K562 (cell line): ENCODE measurements at regions not wholly inside any gene's neighbourhood (a gene's known extent, or its start where the extent isn't known, plus 50 kb on each side); places are given as distances from the start of the nearest gene placed in this dataset.

ENCODE experiments used
- ATAC-seq: fragments of 200-7000 bp; cut with Tn5 transposase; 3 replicates; pipeline ENCODE4 v1.9.1; 2020; ENCODE audit warnings: moderate library complexity
- BruUV-seq: library from RNA; stranded (reverse); fragments of 400-500 nt; replicated peaks from 2 replicates; lab custom pipeline; 2021; lab: Mats Ljungman, UMichigan
- CTCF ChIA-PET: fragments of 300-600 bp; formaldehyde crosslinking; extraction: SDS; loops from one replicate; lab custom pipeline; 2021; ENCODE audit warnings: low intra/inter-chr PET ratio; lab: Yijun Ruan, JAX
- POLR2A ChIA-PET: fragments of 300-600, 350-650 bp; sonication (Branson Sonifier 250); formaldehyde crosslinking; extraction: SDS; loops from one replicate; lab custom pipeline; 2021; ENCODE audit warnings: antibody characterized with exemption, inconsistent platforms; lab: Yijun Ruan, JAX
- DNase-seq, 4 experiments: peaks; one replicate each; pipeline versions ENCODE4 v3.0.0 to v3.0.0-alpha.2; 2011 to 2018; ENCODE audit warnings: low spot score in 3 of 4, mixed read lengths in 3 of 4; ENCODE audit errors: extremely low read depth in 1 of 4
- FAIRE-seq: peaks from 2 replicates; lab custom pipeline; 2011; peaks lifted over from hg19 to GRCh38; lab: Jason Lieb, UNC
- H2AFZ ChIP-seq: 2 replicates; pipeline ENCODE4 v1.6.0; 2011; ENCODE audit warnings: low read depth, low read length, control low read depth, inconsistent platforms
- H3K27ac ChIP-seq: fragments of 200-600 bp; 3 replicates; pipeline ENCODE4 v1.8.0; 2011; ENCODE audit warnings: low read depth, mild to moderate bottlenecking, control low read depth, inconsistent platforms, low read length, moderate library complexity, mixed read lengths; ENCODE audit errors: extremely low read depth
- H3K27me3 ChIP-seq, 2 experiments: fragments of 300-600 bp in 1 of 2; 2 replicates in 1 of 2; 3 replicates in 1 of 2; pipeline versions ENCODE4 v1.6.0 to v1.8.0; 2011; ENCODE audit warnings: inconsistent platforms in 2 of 2, low read length in 2 of 2, mild to moderate bottlenecking in 1 of 2, mixed read lengths in 1 of 2, moderate library complexity in 1 of 2; ENCODE audit not compliant: control insufficient read depth in 2 of 2, insufficient read depth in 2 of 2
- H3K36me3 ChIP-seq: fragments of 300-600 bp; 3 replicates; pipeline ENCODE4 v1.8.0; 2011; ENCODE audit warnings: mild to moderate bottlenecking, low read length, inconsistent platforms; ENCODE audit not compliant: control insufficient read depth, insufficient read depth
- H3K4me1 ChIP-seq, 2 experiments: fragments of 200-600 bp in 1 of 2; replicated peaks in 1 of 2; 2 replicates in 1 of 2; 3 replicates in 1 of 2; pipeline versions ENCODE4 v1.5.1 to v1.8.0; 2011; ENCODE audit warnings: inconsistent platforms in 2 of 2, low read length in 2 of 2, mild to moderate bottlenecking in 1 of 2, mixed read lengths in 1 of 2, moderate library complexity in 1 of 2; ENCODE audit not compliant: control insufficient read depth in 2 of 2, insufficient read depth in 2 of 2
- H3K4me2 ChIP-seq: 2 replicates; pipeline ENCODE4 v1.6.1; 2011; ENCODE audit warnings: low read length, control low read depth, inconsistent platforms, mixed read lengths; ENCODE audit not compliant: insufficient read depth
- H3K4me3 ChIP-seq: fragments of 200-600 bp; sonication (generic), shearing (Covaris generic); 2 replicates; pipeline ENCODE4 v1.5.1; 2016; ENCODE audit warnings: control low read depth, inconsistent platforms
- H3K79me2 ChIP-seq: fragments of 200-600 bp; 3 replicates; pipeline ENCODE4 v1.8.0; 2011; ENCODE audit warnings: low read length, inconsistent platforms; ENCODE audit not compliant: control insufficient read depth, insufficient read depth
- H3K9ac ChIP-seq, 2 experiments: 2 replicates each; pipeline versions ENCODE4 v1.6.0 to v1.6.1; 2011; ENCODE audit warnings: low read depth in 2 of 2, low read length in 2 of 2, control low read depth in 1 of 2, inconsistent platforms in 1 of 2, mild to moderate bottlenecking in 1 of 2, mixed read lengths in 1 of 2; ENCODE audit not compliant: insufficient read depth in 1 of 2
- H3K9me1 ChIP-seq: one replicate; pipeline ENCODE4 v1.6.0; 2011; ENCODE audit warnings: inconsistent platforms, mild to moderate bottlenecking, low read length, moderate library complexity; ENCODE audit not compliant: control insufficient read depth, insufficient read depth
- H3K9me3 ChIP-seq: replicated peaks from 2 replicates; pipeline ENCODE4 v1.5.1; 2011; ENCODE audit warnings: low read depth, low read length, inconsistent platforms; ENCODE audit not compliant: control insufficient read depth, insufficient read depth
- H4K20me1 ChIP-seq: replicated peaks from 2 replicates; pipeline ENCODE4 v1.6.1; 2011; ENCODE audit warnings: low read length, inconsistent platforms, mixed read lengths; ENCODE audit not compliant: control insufficient read depth, insufficient read depth
- MGA ChIP-seq: fragments of 450-650 bp; IDR thresholded peaks from 2 replicates; pipeline ENCODE4 v1.6.1; 2016; ENCODE audit warnings: mild to moderate bottlenecking, moderate library complexity
- NCOA4 ChIP-seq: fragments of 450-650 bp; IDR thresholded peaks from 2 replicates; pipeline ENCODE4 v1.6.1; 2018; ENCODE audit warnings: mild to moderate bottlenecking; ENCODE audit not compliant: partially characterized antibody
- RBM15 ChIP-seq: fragments of 200-400 bp; formaldehyde crosslinking; IDR thresholded peaks from 2 replicates; pipeline ENCODE4 v1.6.1; 2018; ENCODE audit warnings: mild to moderate bottlenecking, low read length, moderate library complexity; ENCODE audit not compliant: insufficient read depth
- TFE3 ChIP-seq: fragments of 450-650 bp; formaldehyde crosslinking; IDR thresholded peaks from 2 replicates; pipeline ENCODE4 v1.4.0; 2020; ENCODE audit warnings: mild to moderate bottlenecking, mixed read lengths
- ZNF561 ChIP-seq: fragments of 450-650 bp; formaldehyde crosslinking; conservative IDR thresholded peaks from 2 replicates; pipeline ENCODE4 v1.4.0; 2020; ENCODE audit warnings: mild to moderate bottlenecking, moderate library complexity
- WGBS: fragments of 100-300 bp; shearing (Covaris generic); methylation state at CpG from one replicate; pipeline ENCODE4 v1.1.6; 2016; ENCODE audit warnings: low coverage, mixed read lengths; ENCODE audit not compliant: insufficient coverage; ENCODE audit errors: missing lambda C conversion rate; 5-methylcytosine and 5-hydroxymethylcytosine counted together
- in situ Hi-C: fragments of 300-500 bp; cut with MboI; formaldehyde crosslinking; loops from 4 replicates; pipeline ENCODE4 v1.15.0; 2018; ENCODE audit warnings: inconsistent platforms, mixed read lengths
- intact Hi-C: fragments of 100-400 bp; cut with micrococcal nuclease; formaldehyde crosslinking; loops from 2 replicates; pipeline ENCODE4 v1.14.2; 2022

- WGBS, result 0% methylated on average over 2 of the region's 2 CpGs
- Histone ChIP-seq H3K36me3 (no peaks in the 10 kb centered on the region), H3K27ac (no peak overlapping the region), H3K9me3 (no peaks in the 10 kb centered on the region), H3K4me2 (no peak overlapping the region), H3K4me1 (no peaks in the 10 kb centered on the region), H4K20me1 (no peaks in the 10 kb centered on the region), H3K9me1 (no peaks in the 10 kb centered on the region), H3K9ac (no peak overlapping the region), H3K4me3 (no peak overlapping the region), H3K27me3 (no peaks in the 10 kb centered on the region), H2AFZ (no peak overlapping the region), H3K79me2 (no peaks in the 10 kb centered on the region)
- ATAC-seq (no peak), DNase-seq (no peak), FAIRE-seq (no peak)
- in situ Hi-C loops (no loop called here), intact Hi-C loops (loop anchor here (5.0 kb wide), 1 partner anchor 64 kb away; no protein-coding TSS in a partner anchor)
- CTCF ChIA-PET, result interaction anchor here (1.8 kb wide), 1 partner anchor 240 kb away, joined by 4 read pairs; no protein-coding TSS in a partner anchor
- BruUV-seq, result no TSS peak
- POLR2A ChIA-PET, result no interaction called here
- TF ChIP-seq NCOA4, result no peak
- TF ChIP-seq ZNF561 (CRISPR knock-in tag), result no peak
- TF ChIP-seq RBM15, result no peak
- TF ChIP-seq MGA, result no peak
- no peak for TF ChIP-seq TFE3
Measured at GRCh38 chr4:67328018-67328278, 217.4 kb downstream of the CENPC start.
